WTC11 (cell line): ENCODE measurements at regions not wholly inside any gene's neighbourhood (a gene's known extent, or its start where the extent isn't known, plus 50 kb on each side); places are given as distances from the start of the nearest gene placed in this dataset.

Experiments
- ATAC-seq: fragments of 200-7000 bp; cut with Tn5 transposase; 2 replicates; pipeline ENCODE4 v1.10.0; 2021; ENCODE audit warnings: mild to moderate bottlenecking, moderate library complexity
- CTCF ChIA-PET: fragments of 300-600 bp; sonication (Branson Sonifier 250); formaldehyde crosslinking; loops from one replicate; lab custom pipeline; 2021; ENCODE audit warnings: antibody characterized with exemption; lab: Charles Lee
- POLR2A ChIA-PET: fragments of 350-600 bp; sonication (Branson Sonifier 250); formaldehyde crosslinking; loops from one replicate; lab custom pipeline; 2021; ENCODE audit warnings: antibody characterized with exemption; lab: Charles Lee
- DNase-seq: peaks from one replicate; pipeline ENCODE4 v3.0.0; 2021; ENCODE audit warnings: low spot score
- H3K27ac Mint-ChIP-seq: 2 replicates; pipeline ENCODE4 v1.8.0; 2021; ENCODE audit warnings: mixed read lengths
- H3K27me3 Mint-ChIP-seq: 2 replicates; pipeline ENCODE4 v1.8.0; 2021; ENCODE audit warnings: low read depth, mild to moderate bottlenecking, moderate library complexity, mixed read lengths
- H3K36me3 Mint-ChIP-seq: 2 replicates; pipeline ENCODE4 v1.8.0; 2021; ENCODE audit warnings: mixed read lengths
- H3K4me1 Mint-ChIP-seq: 2 replicates; pipeline ENCODE4 v1.8.0; 2022; ENCODE audit warnings: mixed read lengths
- H3K4me3 Mint-ChIP-seq: 2 replicates; pipeline ENCODE4 v1.8.0; 2021; ENCODE audit warnings: mild to moderate bottlenecking, moderate library complexity, mixed read lengths
- H3K9me3 Mint-ChIP-seq: 2 replicates; pipeline ENCODE4 v1.8.0; 2021; ENCODE audit warnings: mixed read lengths
- CREM ChIP-seq: sonication (generic); formaldehyde crosslinking; IDR thresholded peaks from 2 replicates; pipeline ENCODE4 v1.8.1; 2022; ENCODE audit warnings: mild to moderate bottlenecking, missing genetic modification reagents, moderate library complexity
- E2F5 ChIP-seq: sonication (generic); formaldehyde crosslinking; IDR thresholded peaks from 2 replicates; pipeline ENCODE4 v1.8.1; 2022; ENCODE audit warnings: mild to moderate bottlenecking, moderate library complexity, missing genetic modification reagents
- EMX1 ChIP-seq: fragments of 250-450 bp; sonication (Bioruptor Pico); IDR thresholded peaks from 2 replicates; pipeline ENCODE4 v1.8.0; 2021; ENCODE audit warnings: mild to moderate bottlenecking
- ESRRA ChIP-seq: sonication (generic); formaldehyde crosslinking; IDR thresholded peaks from 2 replicates; pipeline ENCODE4 v1.8.1; 2022; ENCODE audit warnings: mild to moderate bottlenecking, missing genetic modification reagents, borderline replicate concordance
- ETV6 ChIP-seq: sonication (generic); formaldehyde crosslinking; IDR thresholded peaks from 2 replicates; pipeline ENCODE4 v1.8.1; 2022; ENCODE audit warnings: mild to moderate bottlenecking, missing genetic modification reagents
- GRHL2 ChIP-seq: fragments of 250-450 bp; sonication (Bioruptor Pico); IDR thresholded peaks from 2 replicates; pipeline ENCODE4 v1.8.0; 2022; ENCODE audit warnings: mild to moderate bottlenecking, moderate library complexity; ENCODE audit not compliant: insufficient replicate concordance, severe bottlenecking
- IRF2 ChIP-seq: sonication (generic); formaldehyde crosslinking; IDR thresholded peaks from 2 replicates; pipeline ENCODE4 v1.8.0; 2022; ENCODE audit warnings: low read depth, missing genetic modification reagents, borderline replicate concordance
- NR1H2 ChIP-seq: sonication (generic); formaldehyde crosslinking; IDR thresholded peaks from 2 replicates; pipeline ENCODE4 v1.9.0; 2021; ENCODE audit warnings: mild to moderate bottlenecking, moderate library complexity, missing genetic modification reagents
- PRRX2 ChIP-seq: fragments of 250-450 bp; sonication (Bioruptor Pico); IDR thresholded peaks from 2 replicates; pipeline ENCODE4 v1.8.0; 2021; ENCODE audit warnings: mild to moderate bottlenecking
- SMAD4 ChIP-seq: sonication (generic); formaldehyde crosslinking; IDR thresholded peaks from 2 replicates; pipeline ENCODE4 v1.8.0; 2022; ENCODE audit warnings: mild to moderate bottlenecking, missing genetic modification reagents
- TCF7 ChIP-seq: sonication (generic); formaldehyde crosslinking; IDR thresholded peaks from 2 replicates; pipeline ENCODE4 v1.8.0; 2022; ENCODE audit warnings: mild to moderate bottlenecking, low read depth, missing genetic modification reagents, moderate library complexity
- ZNF219 ChIP-seq: sonication (generic); formaldehyde crosslinking; IDR thresholded peaks from 2 replicates; pipeline ENCODE4 v1.8.0; 2023; ENCODE audit warnings: missing genetic modification reagents, mild to moderate bottlenecking, borderline replicate concordance
- ZNF263 ChIP-seq: sonication (generic); formaldehyde crosslinking; IDR thresholded peaks from 2 replicates; pipeline ENCODE4 v1.8.1; 2022; ENCODE audit warnings: low read depth, mild to moderate bottlenecking, moderate library complexity, missing genetic modification reagents
- ZNF396 ChIP-seq: fragments of 250-450 bp; sonication (Bioruptor Pico); IDR thresholded peaks from 2 replicates; pipeline ENCODE4 v1.8.0; 2021; ENCODE audit warnings: mild to moderate bottlenecking, moderate library complexity, borderline replicate concordance
- ZNF423 ChIP-seq: fragments of 250-450 bp; sonication (Bioruptor Pico); IDR thresholded peaks from 2 replicates; pipeline ENCODE4 v2.1.2; 2022; ENCODE audit warnings: mild to moderate bottlenecking, moderate library complexity
- TF ChIP-seq, protein P1 (sequence below): sonication (generic); formaldehyde crosslinking; IDR thresholded peaks from 2 replicates; pipeline ENCODE4 v1.8.0; 2023; ENCODE audit warnings: missing genetic modification reagents, mild to moderate bottlenecking, borderline replicate concordance
- TF ChIP-seq, protein P2 (sequence below): fragments of 250-450 bp; sonication (Bioruptor Pico); conservative IDR thresholded peaks from 2 replicates; pipeline ENCODE4 v1.9.0; 2021; ENCODE audit warnings: mild to moderate bottlenecking
- TF ChIP-seq, protein P3 (sequence below): sonication (generic); formaldehyde crosslinking; IDR thresholded peaks from 2 replicates; pipeline ENCODE4 v1.8.1; 2023; ENCODE audit warnings: mild to moderate bottlenecking, missing genetic modification reagents
- TF ChIP-seq, protein P4 (sequence below): fragments of 250-450 bp; sonication (Bioruptor Pico); IDR thresholded peaks from 2 replicates; pipeline ENCODE4 v1.9.0; 2021; ENCODE audit warnings: mild to moderate bottlenecking
- TF ChIP-seq, protein P5 (sequence below): sonication (generic); formaldehyde crosslinking; IDR thresholded peaks from 2 replicates; pipeline ENCODE4 v1.8.0; 2022; ENCODE audit warnings: mild to moderate bottlenecking, missing genetic modification reagents

GRCh38 chr13:105607426-105607825 lies 928.0 kb downstream of the EFNB2 start (continued):
- TF ChIP-seq ZNF219 (CRISPR knock-in tag) (no peak), ETV6 (CRISPR knock-in tag) (no peak), NR1H2 (CRISPR knock-in tag) (no peak), EMX1 (CRISPR knock-in tag) (no peak), E2F5 (no peak)

GRCh38 chr13:105607016-105607415 lies 928.4 kb downstream of the EFNB2 start:
- Mint-ChIP-seq H3K27me3 (no peaks in the 10 kb centered on the region), H3K9me3 (no peaks in the 10 kb centered on the region), H3K4me1 (peaks cover 23% of the 10 kb centered on the region), H3K36me3 (no peaks in the 10 kb centered on the region), H3K27ac (no peak overlapping the region), H3K4me3 (no peak overlapping the region)
- TF ChIP-seq CREM (CRISPR knock-in tag) (no peak), PRRX2 (CRISPR knock-in tag) (no peak), TCF7 (no peak)
- TF ChIP-seq, protein P1, sequence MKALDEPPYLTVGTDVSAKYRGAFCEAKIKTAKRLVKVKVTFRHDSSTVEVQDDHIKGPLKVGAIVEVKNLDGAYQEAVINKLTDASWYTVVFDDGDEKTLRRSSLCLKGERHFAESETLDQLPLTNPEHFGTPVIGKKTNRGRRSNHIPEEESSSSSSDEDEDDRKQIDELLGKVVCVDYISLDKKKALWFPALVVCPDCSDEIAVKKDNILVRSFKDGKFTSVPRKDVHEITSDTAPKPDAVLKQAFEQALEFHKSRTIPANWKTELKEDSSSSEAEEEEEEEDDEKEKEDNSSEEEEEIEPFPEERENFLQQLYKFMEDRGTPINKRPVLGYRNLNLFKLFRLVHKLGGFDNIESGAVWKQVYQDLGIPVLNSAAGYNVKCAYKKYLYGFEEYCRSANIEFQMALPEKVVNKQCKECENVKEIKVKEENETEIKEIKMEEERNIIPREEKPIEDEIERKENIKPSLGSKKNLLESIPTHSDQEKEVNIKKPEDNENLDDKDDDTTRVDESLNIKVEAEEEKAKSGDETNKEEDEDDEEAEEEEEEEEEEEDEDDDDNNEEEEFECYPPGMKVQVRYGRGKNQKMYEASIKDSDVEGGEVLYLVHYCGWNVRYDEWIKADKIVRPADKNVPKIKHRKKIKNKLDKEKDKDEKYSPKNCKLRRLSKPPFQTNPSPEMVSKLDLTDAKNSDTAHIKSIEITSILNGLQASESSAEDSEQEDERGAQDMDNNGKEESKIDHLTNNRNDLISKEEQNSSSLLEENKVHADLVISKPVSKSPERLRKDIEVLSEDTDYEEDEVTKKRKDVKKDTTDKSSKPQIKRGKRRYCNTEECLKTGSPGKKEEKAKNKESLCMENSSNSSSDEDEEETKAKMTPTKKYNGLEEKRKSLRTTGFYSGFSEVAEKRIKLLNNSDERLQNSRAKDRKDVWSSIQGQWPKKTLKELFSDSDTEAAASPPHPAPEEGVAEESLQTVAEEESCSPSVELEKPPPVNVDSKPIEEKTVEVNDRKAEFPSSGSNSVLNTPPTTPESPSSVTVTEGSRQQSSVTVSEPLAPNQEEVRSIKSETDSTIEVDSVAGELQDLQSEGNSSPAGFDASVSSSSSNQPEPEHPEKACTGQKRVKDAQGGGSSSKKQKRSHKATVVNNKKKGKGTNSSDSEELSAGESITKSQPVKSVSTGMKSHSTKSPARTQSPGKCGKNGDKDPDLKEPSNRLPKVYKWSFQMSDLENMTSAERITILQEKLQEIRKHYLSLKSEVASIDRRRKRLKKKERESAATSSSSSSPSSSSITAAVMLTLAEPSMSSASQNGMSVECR (CRISPR knock-in tag), result no peak
- TF ChIP-seq, protein P2, sequence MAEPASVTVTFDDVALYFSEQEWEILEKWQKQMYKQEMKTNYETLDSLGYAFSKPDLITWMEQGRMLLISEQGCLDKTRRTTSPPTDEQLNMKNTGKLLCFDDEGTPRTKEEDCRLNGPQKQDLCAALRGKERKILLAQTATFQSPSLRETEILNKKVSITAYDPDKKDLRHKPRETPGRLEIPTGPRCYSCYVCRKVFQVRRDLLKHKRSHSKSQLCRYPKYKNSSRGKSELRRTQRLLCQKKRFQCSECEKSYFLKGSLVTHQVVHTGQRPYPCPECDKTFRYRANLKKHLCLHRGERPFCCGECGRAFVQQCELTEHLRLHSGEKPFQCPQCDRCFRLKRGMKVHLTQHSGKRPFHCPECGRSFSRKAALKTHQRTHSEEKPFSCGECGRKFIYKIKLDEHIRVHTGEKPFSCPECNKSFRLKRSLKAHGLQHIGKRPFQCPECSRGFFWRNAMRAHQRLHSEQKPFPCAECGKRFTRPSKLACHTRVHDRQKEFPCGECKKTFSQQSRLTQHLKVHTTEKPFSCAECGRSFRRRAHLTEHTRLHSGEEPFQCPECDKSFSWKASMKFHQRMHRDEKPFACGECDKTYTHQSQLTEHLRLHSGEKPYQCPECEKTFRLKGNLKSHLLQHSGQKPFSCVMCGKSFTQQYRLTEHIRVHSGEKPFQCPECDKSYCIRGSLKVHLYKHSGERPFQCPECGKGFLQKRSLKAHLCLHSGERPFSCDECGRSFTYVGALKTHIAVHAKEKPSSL, result no peak
- ATAC-seq (no peak), DNase-seq (no peak)
- POLR2A ChIA-PET, result no interaction called here
- CTCF ChIA-PET, result no interaction called here

GRCh38 chr13:105602956-105603670 lies 932.3 kb downstream of the EFNB2 start:
- Mint-ChIP-seq H3K9me3 (peaks cover 6% of the 10 kb centered on the region; the same call in 1 of the 2 replicates), H3K27ac (no peak overlapping the region), H3K27me3 (no peaks in the 10 kb centered on the region; the same call in 1 of the 2 replicates), H3K4me1 (no peaks in the 10 kb centered on the region), H3K4me3 (no peak overlapping the region), H3K36me3 (no peaks in the 10 kb centered on the region)
- CTCF ChIA-PET, result no interaction called here
- ATAC-seq (no peak), DNase-seq (no peak)
- POLR2A ChIA-PET, result no interaction called here
- TF ChIP-seq, protein P3, sequence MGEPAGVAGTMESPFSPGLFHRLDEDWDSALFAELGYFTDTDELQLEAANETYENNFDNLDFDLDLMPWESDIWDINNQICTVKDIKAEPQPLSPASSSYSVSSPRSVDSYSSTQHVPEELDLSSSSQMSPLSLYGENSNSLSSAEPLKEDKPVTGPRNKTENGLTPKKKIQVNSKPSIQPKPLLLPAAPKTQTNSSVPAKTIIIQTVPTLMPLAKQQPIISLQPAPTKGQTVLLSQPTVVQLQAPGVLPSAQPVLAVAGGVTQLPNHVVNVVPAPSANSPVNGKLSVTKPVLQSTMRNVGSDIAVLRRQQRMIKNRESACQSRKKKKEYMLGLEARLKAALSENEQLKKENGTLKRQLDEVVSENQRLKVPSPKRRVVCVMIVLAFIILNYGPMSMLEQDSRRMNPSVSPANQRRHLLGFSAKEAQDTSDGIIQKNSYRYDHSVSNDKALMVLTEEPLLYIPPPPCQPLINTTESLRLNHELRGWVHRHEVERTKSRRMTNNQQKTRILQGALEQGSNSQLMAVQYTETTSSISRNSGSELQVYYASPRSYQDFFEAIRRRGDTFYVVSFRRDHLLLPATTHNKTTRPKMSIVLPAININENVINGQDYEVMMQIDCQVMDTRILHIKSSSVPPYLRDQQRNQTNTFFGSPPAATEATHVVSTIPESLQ (CRISPR knock-in tag), result no peak
- TF ChIP-seq ESRRA (CRISPR knock-in tag) (no peak), ZNF263 (CRISPR knock-in tag) (no peak), GRHL2 (no peak), SMAD4 (CRISPR knock-in tag) (no peak), IRF2 (CRISPR knock-in tag) (no peak), ZNF423 (CRISPR knock-in tag) (no peak), ZNF396 (CRISPR knock-in tag) (no peak)
- TF ChIP-seq, protein P4, sequence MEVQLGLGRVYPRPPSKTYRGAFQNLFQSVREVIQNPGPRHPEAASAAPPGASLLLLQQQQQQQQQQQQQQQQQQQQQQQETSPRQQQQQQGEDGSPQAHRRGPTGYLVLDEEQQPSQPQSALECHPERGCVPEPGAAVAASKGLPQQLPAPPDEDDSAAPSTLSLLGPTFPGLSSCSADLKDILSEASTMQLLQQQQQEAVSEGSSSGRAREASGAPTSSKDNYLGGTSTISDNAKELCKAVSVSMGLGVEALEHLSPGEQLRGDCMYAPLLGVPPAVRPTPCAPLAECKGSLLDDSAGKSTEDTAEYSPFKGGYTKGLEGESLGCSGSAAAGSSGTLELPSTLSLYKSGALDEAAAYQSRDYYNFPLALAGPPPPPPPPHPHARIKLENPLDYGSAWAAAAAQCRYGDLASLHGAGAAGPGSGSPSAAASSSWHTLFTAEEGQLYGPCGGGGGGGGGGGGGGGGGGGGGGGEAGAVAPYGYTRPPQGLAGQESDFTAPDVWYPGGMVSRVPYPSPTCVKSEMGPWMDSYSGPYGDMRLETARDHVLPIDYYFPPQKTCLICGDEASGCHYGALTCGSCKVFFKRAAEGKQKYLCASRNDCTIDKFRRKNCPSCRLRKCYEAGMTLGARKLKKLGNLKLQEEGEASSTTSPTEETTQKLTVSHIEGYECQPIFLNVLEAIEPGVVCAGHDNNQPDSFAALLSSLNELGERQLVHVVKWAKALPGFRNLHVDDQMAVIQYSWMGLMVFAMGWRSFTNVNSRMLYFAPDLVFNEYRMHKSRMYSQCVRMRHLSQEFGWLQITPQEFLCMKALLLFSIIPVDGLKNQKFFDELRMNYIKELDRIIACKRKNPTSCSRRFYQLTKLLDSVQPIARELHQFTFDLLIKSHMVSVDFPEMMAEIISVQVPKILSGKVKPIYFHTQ, result no peak
- TF ChIP-seq, protein P5, sequence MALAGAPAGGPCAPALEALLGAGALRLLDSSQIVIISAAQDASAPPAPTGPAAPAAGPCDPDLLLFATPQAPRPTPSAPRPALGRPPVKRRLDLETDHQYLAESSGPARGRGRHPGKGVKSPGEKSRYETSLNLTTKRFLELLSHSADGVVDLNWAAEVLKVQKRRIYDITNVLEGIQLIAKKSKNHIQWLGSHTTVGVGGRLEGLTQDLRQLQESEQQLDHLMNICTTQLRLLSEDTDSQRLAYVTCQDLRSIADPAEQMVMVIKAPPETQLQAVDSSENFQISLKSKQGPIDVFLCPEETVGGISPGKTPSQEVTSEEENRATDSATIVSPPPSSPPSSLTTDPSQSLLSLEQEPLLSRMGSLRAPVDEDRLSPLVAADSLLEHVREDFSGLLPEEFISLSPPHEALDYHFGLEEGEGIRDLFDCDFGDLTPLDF, result no peak
